ENCODE measurements at regions not wholly inside any gene's neighbourhood (a gene's known extent, or its start where the extent isn't known, plus 50 kb on each side); places are given as distances from the start of the nearest gene placed in this dataset.

DNA sequence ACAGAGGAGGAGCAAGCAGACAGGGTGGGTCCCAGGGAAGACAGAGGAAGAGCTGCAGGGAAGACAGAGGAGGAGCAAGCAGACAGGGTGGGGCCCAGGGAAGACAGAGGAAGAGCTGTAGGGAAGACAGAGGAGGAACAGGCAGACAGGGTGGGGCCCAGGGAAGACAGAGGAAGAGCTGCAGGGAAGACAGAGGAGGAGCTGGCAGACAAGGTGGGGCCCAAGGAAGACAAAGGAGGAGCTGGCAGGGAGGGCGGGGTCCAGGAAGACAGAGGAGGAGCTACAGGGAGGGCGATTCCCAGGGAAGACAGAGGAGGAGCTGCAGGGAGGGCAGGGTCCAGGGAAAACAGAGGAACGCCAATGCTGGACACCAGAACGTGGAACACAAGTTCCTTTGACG lies 66.5 kb downstream of the PLXNA1 start:
- DNase-seq = no peak

GRCh38 chr3:127050733-127051132 lies 67.8 kb downstream of the PLXNA1 start:
- DNase-seq = no peak

DNA sequence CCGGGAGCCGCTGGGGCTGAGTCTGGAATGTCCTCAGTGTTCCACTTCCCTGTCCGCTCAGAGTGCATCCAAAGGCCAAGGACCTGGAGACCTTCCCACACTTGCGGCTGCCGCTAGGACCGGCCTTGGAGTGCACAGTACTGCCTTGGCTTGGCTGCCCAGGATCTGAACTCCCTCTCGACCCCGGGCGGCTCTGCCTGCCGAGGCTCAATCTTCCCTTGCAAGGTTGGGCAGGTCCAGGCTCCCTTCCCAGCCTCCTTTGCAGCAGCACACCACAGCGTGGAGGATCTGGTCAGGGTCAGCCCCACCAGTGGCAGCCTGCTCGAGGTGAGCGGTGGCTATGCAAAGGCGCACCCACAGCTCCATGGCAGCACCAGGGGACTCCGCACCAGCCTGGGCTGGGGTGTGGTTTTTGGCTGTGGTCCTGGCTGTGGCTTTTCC lies 69.2 kb downstream of the PLXNA1 start:
- no peak for DNase-seq

DNA sequence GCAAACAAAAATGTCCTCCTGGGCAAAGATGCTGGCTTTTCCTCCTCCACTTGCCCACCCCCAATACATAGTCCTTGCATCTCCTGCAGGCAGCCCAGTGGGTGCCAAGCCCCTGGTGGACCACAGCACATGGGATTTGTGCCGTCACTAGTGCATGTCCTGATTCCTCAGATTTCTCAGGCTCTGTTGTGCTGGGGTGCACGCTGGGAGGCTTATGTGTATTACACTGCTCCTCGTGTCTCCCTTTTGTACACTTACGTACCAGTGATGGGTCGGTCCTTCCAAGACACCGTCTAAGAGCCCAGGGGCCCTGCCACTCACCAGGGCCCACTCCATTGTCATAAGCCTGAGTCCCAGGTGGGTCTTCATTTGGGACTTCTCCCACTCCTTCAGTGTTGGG lies 70.1 kb downstream of the PLXNA1 start:
- DNase-seq = no peak

DNA sequence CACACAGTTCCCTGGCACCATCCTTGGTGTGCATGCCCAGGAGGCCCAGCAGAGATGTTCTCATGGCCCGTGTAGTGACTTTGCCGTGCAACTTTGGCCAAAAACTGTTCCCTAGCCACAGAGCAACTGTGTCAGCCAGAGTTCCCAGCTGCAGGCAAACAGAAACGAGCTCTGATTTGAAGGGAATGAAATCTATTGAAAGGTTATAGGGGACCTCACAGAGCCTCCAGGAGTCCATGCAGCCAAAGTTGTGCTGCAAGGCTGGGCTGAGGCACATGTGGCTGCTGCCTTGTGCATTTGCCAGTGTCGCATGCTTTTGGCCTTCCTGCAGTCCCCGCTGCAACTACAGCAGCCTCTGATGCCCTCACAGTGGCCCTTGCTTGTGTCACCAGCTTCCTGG lies 70.5 kb downstream of the PLXNA1 start:
- DNase-seq = no peak

GRCh38 chr3:127053979-127054378 lies 71.1 kb downstream of the PLXNA1 start:
- no peak for DNase-seq

DNA sequence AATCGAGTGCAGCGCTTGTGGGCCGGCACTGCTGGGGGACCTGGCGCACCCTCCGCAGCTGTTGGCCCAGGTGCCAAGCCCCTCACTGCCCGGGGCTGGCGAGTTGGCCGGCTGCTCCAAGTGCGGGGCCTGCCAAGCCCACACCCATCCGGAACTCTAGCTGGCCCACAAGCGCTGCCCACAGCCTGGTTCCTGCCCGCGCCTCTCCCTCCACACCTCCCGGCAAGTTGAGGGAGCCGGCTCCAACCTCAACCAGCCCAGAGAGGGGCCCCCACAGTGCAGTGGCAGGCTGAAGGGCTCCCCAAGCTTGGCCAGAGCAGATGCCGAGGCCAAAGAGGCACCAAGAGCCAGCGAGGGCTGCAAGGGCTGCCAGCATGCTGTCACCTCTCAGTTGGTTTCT lies 73.4 kb downstream of the PLXNA1 start:
- no peak for DNase-seq

DNA sequence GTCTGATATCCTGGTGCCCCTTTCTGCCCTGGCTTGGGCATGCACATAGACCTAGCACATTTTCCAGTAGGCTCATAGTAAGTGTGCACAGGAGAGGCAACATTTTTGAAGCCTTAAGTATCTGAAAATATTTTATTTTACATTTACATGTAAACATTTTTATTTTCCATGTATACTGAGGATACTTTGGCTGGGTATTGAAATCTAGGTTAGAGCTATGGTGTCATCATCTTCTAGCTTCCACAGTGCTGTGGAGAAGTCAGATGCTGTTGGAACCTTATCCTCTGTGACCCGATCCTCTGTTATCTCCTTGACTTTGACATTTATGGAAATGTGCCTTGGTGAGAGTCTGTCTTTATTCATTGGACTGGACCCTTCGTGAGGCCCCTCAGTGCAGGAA lies 74.1 kb downstream of the PLXNA1 start:
- no peak for DNase-seq

DNA sequence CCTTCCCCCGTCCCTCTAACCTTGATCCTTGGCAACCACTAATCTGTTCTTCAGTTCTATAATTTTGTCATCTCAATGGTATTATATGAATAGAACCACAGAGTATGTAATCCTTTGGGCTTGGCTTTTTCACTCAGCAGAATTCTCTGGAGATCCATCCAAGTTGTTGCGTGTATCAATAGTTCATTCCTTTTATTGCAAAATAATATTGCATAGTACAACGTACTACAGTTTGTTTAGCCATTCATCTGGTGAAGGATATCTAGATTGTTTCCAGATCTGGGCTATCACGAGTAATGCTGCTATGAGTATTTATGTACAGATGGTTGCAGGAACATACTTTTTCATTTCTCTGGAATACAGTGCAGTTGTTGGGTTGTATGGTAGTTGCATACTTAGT lies 76.2 kb downstream of the PLXNA1 start:
- no peak for DNase-seq

DNA sequence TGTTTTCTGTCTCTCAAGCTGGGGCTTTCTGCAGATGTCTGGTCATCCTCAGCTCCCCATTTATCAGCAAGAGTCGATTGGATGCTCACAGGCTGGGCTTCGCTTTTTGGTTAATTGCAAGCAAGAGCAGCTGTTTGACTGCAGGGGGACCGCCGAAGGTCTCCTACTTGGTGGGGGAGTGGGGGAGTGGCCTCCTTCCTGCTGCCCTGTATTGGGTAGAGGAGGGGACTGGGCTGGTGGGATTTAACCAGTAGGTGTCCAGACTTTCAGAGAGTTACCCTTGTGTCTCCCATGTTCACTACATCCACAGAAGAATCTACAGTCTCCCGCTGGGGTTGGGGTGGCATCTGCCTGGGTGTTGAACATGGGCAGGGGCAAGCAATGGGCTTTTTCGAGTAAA lies 78.7 kb downstream of the PLXNA1 start:
- DNase-seq = no peak

DNA sequence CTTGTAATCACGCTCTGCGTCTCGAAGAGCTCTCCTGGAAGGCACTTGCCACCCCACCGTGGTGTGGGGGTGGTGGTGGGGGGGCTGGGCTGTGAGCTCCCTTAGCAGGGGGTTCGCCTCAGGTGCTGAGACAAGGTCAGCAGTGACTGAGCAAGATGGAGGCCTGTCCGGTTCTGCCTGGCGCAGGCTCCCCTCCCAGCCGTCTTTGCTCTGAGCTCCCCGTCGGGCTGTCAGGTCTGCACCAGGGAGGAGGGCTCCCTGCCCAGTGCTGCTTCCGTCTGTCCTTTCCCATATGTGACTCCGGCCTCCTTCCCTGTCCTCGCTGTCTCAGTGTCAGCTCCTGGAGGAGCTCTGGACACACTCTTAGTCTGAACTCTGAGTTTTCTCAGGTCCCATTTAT lies 80.0 kb downstream of the PLXNA1 start:
- no peak for DNase-seq

DNA sequence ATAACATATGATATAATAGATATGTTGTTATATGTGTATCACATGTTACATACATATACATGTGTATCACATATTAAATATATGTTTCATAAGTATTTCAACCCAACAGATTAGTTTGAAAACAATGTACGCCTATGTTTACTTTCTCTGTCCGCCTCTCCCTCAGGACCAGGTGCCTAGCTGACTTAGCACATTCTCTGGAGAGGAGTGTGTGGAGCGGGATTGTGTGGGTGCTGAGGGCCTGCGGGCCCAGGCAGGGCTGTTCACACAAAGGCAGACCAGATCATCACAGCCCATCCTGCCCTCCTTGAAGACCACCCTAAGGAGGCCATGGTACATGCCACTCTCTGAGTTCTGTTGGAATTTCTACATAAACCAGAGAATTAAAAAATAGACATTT lies 81.0 kb downstream of the PLXNA1 start:
- DNase-seq = no peak

GRCh38 chr3:127064391-127065137 lies 81.6 kb downstream of the PLXNA1 start:
- no peak for DNase-seq

DNA sequence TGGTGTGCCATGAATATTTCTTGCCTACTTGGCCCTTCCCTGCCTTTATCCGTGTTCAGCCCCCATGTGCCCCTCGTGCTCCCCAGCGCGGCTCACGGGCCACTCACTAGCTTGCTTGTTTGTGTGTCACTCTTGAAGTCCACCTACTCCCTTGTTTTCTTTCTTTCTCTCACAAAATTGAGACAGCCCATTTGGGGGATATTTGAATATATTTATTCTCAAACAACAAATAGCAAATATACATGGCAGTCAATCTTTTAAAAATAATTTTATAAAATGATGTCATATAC lies 82.2 kb downstream of the PLXNA1 start:
- DNase-seq = no peak

GRCh38 chr3:127065561-127066290 lies 82.8 kb downstream of the PLXNA1 start:
- DNase-seq = no peak

DNA sequence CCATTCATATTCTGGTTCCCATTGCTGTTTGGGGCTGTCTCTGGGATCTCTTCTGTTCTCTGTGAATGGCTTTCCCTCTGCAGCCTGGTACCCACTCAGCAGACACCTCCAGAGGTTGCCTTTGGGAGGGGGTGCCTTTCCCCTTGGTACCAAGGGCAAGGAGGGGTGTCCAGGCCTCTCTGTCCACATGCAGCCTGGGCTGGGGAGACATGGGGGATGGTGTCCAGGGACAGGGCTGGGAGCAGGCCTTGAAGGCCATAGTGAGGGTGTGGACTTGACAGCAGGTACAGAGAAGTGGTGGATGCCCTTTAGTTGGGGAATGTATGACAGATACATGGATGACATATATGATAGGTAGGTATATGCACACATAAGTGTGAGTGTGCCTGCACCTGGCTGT lies 83.7 kb downstream of the PLXNA1 start:
- no peak for DNase-seq

GRCh38 chr3:127067116-127067910 lies 84.4 kb downstream of the PLXNA1 start:
- DNase-seq = no peak

DNA sequence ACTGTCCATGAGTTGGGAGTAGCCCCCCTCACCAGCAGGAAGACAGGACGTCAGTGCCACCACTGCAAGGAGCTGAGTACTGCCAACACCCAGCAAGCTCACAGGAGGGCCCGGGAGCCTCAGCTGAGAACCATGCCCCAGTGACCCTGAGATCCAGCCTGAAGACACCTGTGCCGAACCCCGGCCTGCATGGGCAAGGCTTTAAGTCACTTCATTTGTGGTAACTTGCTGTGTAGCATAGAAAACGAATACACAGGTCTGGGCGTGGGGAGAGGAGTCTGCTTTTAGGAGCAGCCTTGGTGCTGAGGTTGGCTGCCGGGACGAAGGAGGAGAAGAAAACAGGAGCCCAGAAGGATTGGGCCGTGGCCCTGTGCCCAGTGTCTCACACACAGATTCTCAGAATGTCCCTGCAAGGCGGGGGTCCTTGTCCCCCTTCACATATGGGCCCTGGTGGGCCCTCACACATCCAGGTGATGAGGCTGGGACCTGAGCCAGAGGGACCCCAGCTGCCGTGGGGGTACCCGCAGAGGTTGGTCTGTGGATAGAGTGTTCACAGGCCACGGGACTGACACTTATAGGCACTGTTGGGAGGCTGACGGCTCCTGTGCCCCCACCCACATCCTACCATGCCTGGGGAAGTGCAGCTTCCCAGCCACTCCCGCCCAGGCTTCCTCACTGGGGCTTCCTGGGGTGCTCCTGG lies 85.3 kb downstream of the PLXNA1 start:
- DNase-seq = no peak

DNA sequence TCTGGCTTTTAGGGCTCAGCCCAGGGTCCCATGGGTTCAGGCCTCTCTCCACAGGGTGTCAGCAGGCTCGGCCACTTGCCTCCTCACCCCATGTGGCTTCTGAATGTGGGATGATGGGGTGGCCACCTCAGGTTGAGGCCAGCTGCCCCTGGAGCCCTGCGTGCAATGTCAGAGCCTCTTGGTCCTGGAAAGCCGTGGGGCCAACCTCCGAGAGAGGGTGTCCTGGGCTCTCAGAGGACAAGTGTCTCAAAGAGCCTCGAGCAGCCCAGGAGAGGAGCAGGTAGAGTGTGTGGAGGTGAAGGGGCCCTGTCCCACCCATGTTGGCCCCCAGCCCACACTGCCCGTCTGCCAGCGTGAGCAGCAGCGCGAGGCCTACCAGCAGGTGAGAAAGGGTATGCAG lies 86.0 kb downstream of the PLXNA1 start:
- no peak for DNase-seq

- no peak for DNase-seq
These were observed 87.0 kb downstream of the PLXNA1 start for GRCh38 chr3:127069814-127070440.

DNA sequence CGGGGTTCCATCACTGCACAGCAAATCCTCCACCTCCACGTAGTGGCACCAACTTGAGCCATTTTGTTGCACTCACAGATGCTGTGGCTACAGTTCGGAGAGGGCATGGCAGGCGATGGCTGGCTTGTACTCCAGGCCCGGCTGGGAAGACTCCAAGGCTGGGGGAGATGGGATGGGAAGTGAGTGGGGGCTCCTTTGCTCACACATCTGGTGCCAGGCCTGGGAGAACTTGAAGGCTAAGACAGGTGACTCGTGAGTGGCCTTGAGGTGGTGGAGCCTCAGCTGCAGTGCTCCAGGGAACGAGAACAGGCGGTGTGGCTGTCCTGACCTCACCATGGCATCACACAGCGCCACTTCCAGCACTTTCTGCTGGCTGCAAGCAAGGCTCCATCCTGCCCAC lies 87.9 kb downstream of the PLXNA1 start:
- DNase-seq = no peak

- no peak for DNase-seq
These were observed 88.7 kb downstream of the PLXNA1 start for GRCh38 chr3:127071597-127072001.

GRCh38 chr3:127072221-127072771 lies 89.4 kb downstream of the PLXNA1 start:
- no peak for DNase-seq
